Thoracic aorta (tissue), 2 donors: ENCODE measurements at regions not wholly inside any gene's neighbourhood (a gene's known extent, or its start where the extent isn't known, plus 50 kb on each side); places are given as distances from the start of the nearest gene placed in this dataset.

Experiments
- ATAC-seq: fragments of 150-250 bp; one replicate; pipeline ENCODE4 v1.8.0; 2017; ENCODE audit warnings: low read depth; ENCODE audit not compliant: insufficient number of reproducible peaks, low FRiP score
- DNase-seq: peaks from one replicate; pipeline ENCODE4 v3.0.0-alpha.2; 2020; ENCODE audit warnings: low spot score
- H3K27ac ChIP-seq, 2 donors: fragments of 200-600 bp; sonication (generic); 1 replicate in 1 of 2; 2 replicates in 1 of 2; pipeline ENCODE4 v1.5.1; 2016; ENCODE audit warnings: mild to moderate bottlenecking in 2 of 2, moderate library complexity in 2 of 2
- H3K27me3 ChIP-seq: fragments of 200-600 bp; sonication (generic); replicated peaks from 2 replicates; pipeline ENCODE4 v1.6.0; 2016; ENCODE audit warnings: mild to moderate bottlenecking; ENCODE audit not compliant: insufficient read depth
- H3K36me3 ChIP-seq: fragments of 200-600 bp; sonication (generic); one replicate; pipeline ENCODE4 v1.5.1; 2016
- H3K4me1 ChIP-seq, 2 donors: fragments of 200-600 bp; sonication (generic); 1 replicate in 1 of 2; 2 replicates in 1 of 2; pipeline versions ENCODE4 v1.5.1 to v1.6.0; 2016; ENCODE audit warnings: low read depth in 2 of 2, mild to moderate bottlenecking in 1 of 2; ENCODE audit not compliant: control insufficient read depth in 1 of 2
- H3K4me3 ChIP-seq: fragments of 200-600 bp; sonication (generic); 2 replicates; pipeline ENCODE4 v1.5.1; 2016; ENCODE audit warnings: mild to moderate bottlenecking
- H3K9me3 ChIP-seq: fragments of 200-600 bp; sonication (generic); 2 replicates; pipeline ENCODE4 v1.5.1; 2016
- CTCF ChIP-seq: fragments of 200-600 bp; sonication (generic); IDR thresholded peaks from one replicate; pipeline ENCODE4 v1.5.1; 2019; ENCODE audit warnings: antibody characterized with exemption

- H3K9me3 ChIP-seq = no peaks in the 10 kb centered on the region
- H3K4me3 ChIP-seq = no peak overlapping the region
- no peak overlapping the region for H3K27ac ChIP-seq
- H3K4me1 ChIP-seq = no peaks in the 10 kb centered on the region
- H3K27me3 ChIP-seq = no peaks in the 10 kb centered on the region
- no peaks in the 10 kb centered on the region for H3K36me3 ChIP-seq
- ATAC-seq = no peak
- no peak for TF ChIP-seq CTCF
- DNase-seq = no peak
Measured at GRCh38 chr10:65501259-65501658, 1424.6 kb upstream of the LRRTM3 start.

GRCh38 chr10:65518379-65518778 lies 1407.5 kb upstream of the LRRTM3 start:
- Histone ChIP-seq H3K4me1 (no peaks in the 10 kb centered on the region), H3K4me3 (no peak overlapping the region), H3K27me3 (no peaks in the 10 kb centered on the region), H3K36me3 (no peaks in the 10 kb centered on the region), H3K9me3 (no peaks in the 10 kb centered on the region), H3K27ac (no peak overlapping the region)
- no peak for DNase-seq
- no peak for ATAC-seq
- no peak for TF ChIP-seq CTCF

- TF ChIP-seq CTCF = no peak
- Histone ChIP-seq H3K27me3 (no peaks in the 10 kb centered on the region), H3K36me3 (no peaks in the 10 kb centered on the region), H3K27ac (no peak overlapping the region), H3K4me3 (no peak overlapping the region), H3K9me3 (no peaks in the 10 kb centered on the region), H3K4me1 (no peaks in the 10 kb centered on the region)
- DNase-seq = no peak
- no peak for ATAC-seq
Measured at GRCh38 chr10:65528986-65529385, 1396.8 kb upstream of the LRRTM3 start.

- DNase-seq (no peak), ATAC-seq (no peak)
- no peak overlapping the region for H3K4me3 ChIP-seq
- H3K27me3 ChIP-seq = no peaks in the 10 kb centered on the region
- H3K27ac ChIP-seq = no peak overlapping the region
- TF ChIP-seq CTCF = no peak
- H3K4me1 ChIP-seq = no peaks in the 10 kb centered on the region
- H3K36me3 ChIP-seq = no peaks in the 10 kb centered on the region
- H3K9me3 ChIP-seq = no peaks in the 10 kb centered on the region
Measured at GRCh38 chr10:65531545-65531944, 1394.3 kb upstream of the LRRTM3 start.

- Histone ChIP-seq H3K27ac (no peak overlapping the region), H3K4me1 (no peaks in the 10 kb centered on the region), H3K36me3 (no peaks in the 10 kb centered on the region), H3K4me3 (no peak overlapping the region), H3K9me3 (no peaks in the 10 kb centered on the region), H3K27me3 (no peaks in the 10 kb centered on the region)
- TF ChIP-seq CTCF = no peak
- DNase-seq (no peak), ATAC-seq (no peak)
Measured at GRCh38 chr10:65534771-65535170, 1391.1 kb upstream of the LRRTM3 start.
